ENCODE measurements at regions not wholly inside any gene's neighbourhood (a gene's known extent, or its start where the extent isn't known, plus 50 kb on each side); places are given as distances from the start of the nearest gene placed in this dataset.

GRCh38 chr9:88742905-88743304, 207.9 kb downstream of the NXNL2 start (continued):
- TF ChIP-seq ZNF609 (CRISPR knock-in tag; IDR thresholded peaks at IDR 0.05; ENCODE audit: borderline replicate concordance): no peak

- ChIA-PET CTCF (ENCODE audit: low intra/inter-chr PET ratio, low total read pairs) (no interaction called here), POLR2A (no interaction called here)
- no peak overlapping the region for H3K4me2 ChIP-seq (ENCODE audit: low read depth, low read length)
- H3K4me1 ChIP-seq (ENCODE audit: insufficient read depth, low read length): no peaks in the 10 kb centered on the region
- WGBS (ENCODE audit: low lambda C conversion rate): 0% methylated on average over 1 of the region's 2 CpGs
- no peaks in the 10 kb centered on the region for H4K20me1 ChIP-seq (ENCODE audit: insufficient read depth, low read length)
- in situ Hi-C loops (cut with HindIII; ENCODE audit: extremely low pct_ligation_motif_present, low pct_unique_long_range_greater_than_20kb): no loop called here
- ATAC-seq (no peak), DNase-seq (ENCODE audit: low spot score) (no peak), FAIRE-seq (no peak)
- peaks cover 4% of the 10 kb centered on the region; the same call in 1 of the 2 replicates for H3K9me3 ChIP-seq (ENCODE audit: low read length)
- no peak overlapping the region for H3K27ac ChIP-seq (ENCODE audit: extremely low read length, insufficient read depth, low read length)
- H3K36me3 ChIP-seq (replicated peaks in 1 of 2; ENCODE audit: control insufficient read depth in 1 of 2, insufficient read depth in 2 of 2, low read length in 2 of 2): no peaks in the 10 kb centered on the region
- intact Hi-C loops (cut with micrococcal nuclease; ENCODE audit: unreplicated experiment): no loop called here
- H3K27me3 ChIP-seq (ENCODE audit: control insufficient read depth in 1 of 2, insufficient read depth in 2 of 2, low read length in 2 of 2): peaks cover 5 to 10% of the 10 kb centered on the region in 2 experiments; a peak in 3 of 5 replicates
- no peak overlapping the region for H3K4me3 ChIP-seq (replicated peaks in 1 of 3; ENCODE audit: insufficient read depth in 1 of 3, low read depth in 2 of 3, low read length in 3 of 3)
- BruUV-seq (replicated peaks): no TSS peak
- no peak overlapping the region for H2AFZ ChIP-seq (ENCODE audit: low read length)
- H3K79me2 ChIP-seq (ENCODE audit: insufficient read depth, low read length): no peaks in the 10 kb centered on the region
- no peak overlapping the region for H3K9ac ChIP-seq (ENCODE audit: insufficient read depth, low read depth, low read length)
- TF ChIP-seq ZNF567 (CRISPR knock-in tag; IDR thresholded peaks at IDR 0.05; ENCODE audit: borderline replicate concordance): no peak
- TF ChIP-seq ZGPAT (CRISPR knock-in tag; IDR thresholded peaks at IDR 0.05): no peak
- TF ChIP-seq HNRNPLL (IDR thresholded peaks at IDR 0.05; ENCODE audit: low read depth, low read length, poor library complexity, severe bottlenecking): no peak
- no peak for TF ChIP-seq ZNF775 (CRISPR knock-in tag; IDR thresholded peaks at IDR 0.05; ENCODE audit: borderline replicate concordance)
Measured at GRCh38 chr9:88745276-88746001, 210.5 kb downstream of the NXNL2 start.
